Transverse colon (tissue), 3 donors: ENCODE measurements at regions not wholly inside any gene's neighbourhood (a gene's known extent, or its start where the extent isn't known, plus 50 kb on each side); places are given as distances from the start of the nearest gene placed in this dataset.

Experiments used
- CTCF ChIP-seq, 5 experiments: fragments of 200-600 bp in 3 of 5; fragments of 450-650 bp in 2 of 5; sonication (generic) in 3 of 5; IDR thresholded peaks; 1 replicate in 2 of 5; 2 replicates in 3 of 5; pipeline ENCODE4 v1.5.1; 2016 to 2017; ENCODE audit warnings: antibody characterized with exemption in 5 of 5, inconsistent platforms in 3 of 5, mild to moderate bottlenecking in 2 of 5, moderate library complexity in 1 of 5
- EP300 ChIP-seq: sonication (generic); formaldehyde crosslinking; IDR thresholded peaks from one replicate; pipeline ENCODE4 v1.6.1; 2017; ENCODE audit warnings: antibody characterized with exemption, low read depth
- POLR2A ChIP-seq: fragments of 450-650 bp; IDR thresholded peaks from one replicate; pipeline ENCODE4 v1.6.1; 2016; ENCODE audit warnings: antibody characterized with exemption, mild to moderate bottlenecking, moderate library complexity

DNA sequence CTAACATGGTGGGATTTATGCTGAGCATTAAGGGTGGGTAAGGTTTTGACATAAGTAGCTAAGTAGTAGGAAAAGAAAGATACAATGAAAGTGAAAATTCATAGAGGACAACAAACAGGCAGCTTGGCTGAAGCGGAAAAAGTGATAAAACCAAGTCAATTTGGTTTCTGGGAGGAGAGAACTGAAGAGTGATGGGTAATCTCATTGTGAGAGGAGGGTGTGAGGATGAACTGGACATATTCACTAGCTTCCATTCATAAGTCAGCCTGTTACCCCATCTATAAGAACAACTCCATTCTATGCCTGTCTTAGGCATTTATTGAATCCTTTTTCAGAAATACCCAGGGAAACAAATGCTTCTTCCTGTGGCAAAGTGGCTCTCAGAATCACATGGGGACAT, 67.1 kb upstream of the BBX start:
- TF ChIP-seq POLR2A: no peak
- no peak for TF ChIP-seq EP300
- no peak for TF ChIP-seq CTCF (IDR thresholded peaks at IDR 0.05)
